A673 (cell line): ENCODE measurements at regions not wholly inside any gene's neighbourhood (a gene's known extent, or its start where the extent isn't known, plus 50 kb on each side); places are given as distances from the start of the nearest gene placed in this dataset.

Experiments used
- EZH2 ChIP-seq: fragments of 200-600 bp; sonication (generic); IDR thresholded peaks from 2 replicates; pipeline ENCODE4 v1.6.1; 2017; ENCODE audit warnings: borderline replicate concordance, low read depth, mild to moderate bottlenecking, mixed read lengths, antibody characterized with exemption, low read length; ENCODE audit not compliant: poor library complexity, severe bottlenecking
- TF ChIP-seq, protein P1 (sequence below): fragments of 300-800, 200-600 bp; sonication (generic); conservative IDR thresholded peaks from 2 replicates; pipeline ENCODE4 v1.5.1; 2017; ENCODE audit warnings: low read depth, mild to moderate bottlenecking, antibody characterized with exemption, low read length, moderate library complexity, mixed read lengths

GRCh38 chr13:26501641-26502040 is 55.8 kb upstream of the WASF3 start:
- TF ChIP-seq, protein P1, sequence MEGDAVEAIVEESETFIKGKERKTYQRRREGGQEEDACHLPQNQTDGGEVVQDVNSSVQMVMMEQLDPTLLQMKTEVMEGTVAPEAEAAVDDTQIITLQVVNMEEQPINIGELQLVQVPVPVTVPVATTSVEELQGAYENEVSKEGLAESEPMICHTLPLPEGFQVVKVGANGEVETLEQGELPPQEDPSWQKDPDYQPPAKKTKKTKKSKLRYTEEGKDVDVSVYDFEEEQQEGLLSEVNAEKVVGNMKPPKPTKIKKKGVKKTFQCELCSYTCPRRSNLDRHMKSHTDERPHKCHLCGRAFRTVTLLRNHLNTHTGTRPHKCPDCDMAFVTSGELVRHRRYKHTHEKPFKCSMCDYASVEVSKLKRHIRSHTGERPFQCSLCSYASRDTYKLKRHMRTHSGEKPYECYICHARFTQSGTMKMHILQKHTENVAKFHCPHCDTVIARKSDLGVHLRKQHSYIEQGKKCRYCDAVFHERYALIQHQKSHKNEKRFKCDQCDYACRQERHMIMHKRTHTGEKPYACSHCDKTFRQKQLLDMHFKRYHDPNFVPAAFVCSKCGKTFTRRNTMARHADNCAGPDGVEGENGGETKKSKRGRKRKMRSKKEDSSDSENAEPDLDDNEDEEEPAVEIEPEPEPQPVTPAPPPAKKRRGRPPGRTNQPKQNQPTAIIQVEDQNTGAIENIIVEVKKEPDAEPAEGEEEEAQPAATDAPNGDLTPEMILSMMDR = no peak
- TF ChIP-seq EZH2 = no peak
